ENCODE measurements at regions not wholly inside any gene's neighbourhood (a gene's known extent, or its start where the extent isn't known, plus 50 kb on each side); places are given as distances from the start of the nearest gene placed in this dataset.

DNA sequence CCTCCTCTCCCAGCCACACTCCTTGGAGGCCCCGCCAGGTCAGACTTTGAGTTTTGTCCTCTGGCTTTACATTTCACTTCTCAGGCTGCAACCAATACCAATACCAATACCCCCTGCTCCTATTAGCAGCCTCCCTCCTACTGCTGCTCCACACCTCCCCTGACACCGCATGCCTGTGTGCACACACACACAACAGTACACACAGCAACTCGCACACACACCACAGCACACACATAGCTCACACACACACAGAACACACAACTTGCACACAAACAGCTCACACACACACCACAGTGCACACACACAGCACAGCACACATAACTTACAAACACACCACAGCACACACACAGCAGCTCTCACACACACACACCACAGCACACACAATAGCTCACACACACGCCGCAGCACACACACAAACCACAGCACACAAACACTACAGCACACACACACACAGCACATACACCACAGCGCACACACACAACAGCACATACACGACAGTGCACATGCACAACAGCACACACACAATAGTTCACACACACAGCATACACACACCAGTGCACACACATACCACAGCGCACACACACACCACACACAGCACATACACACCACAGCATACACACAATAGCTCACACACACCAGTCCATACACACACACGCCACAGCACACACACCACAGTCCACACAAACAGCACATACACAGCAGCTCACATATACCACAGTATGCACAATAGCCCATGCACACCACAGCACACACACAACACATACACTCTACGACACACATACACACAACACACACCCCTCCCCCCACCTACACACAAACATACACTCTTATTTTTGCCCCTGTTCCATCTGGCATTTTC lies 204.7 kb downstream of the UACA start (continued):
- no peak for TF ChIP-seq BACH1 (IDR thresholded peaks at IDR 0.05; ENCODE audit: low read length)
- TF ChIP-seq SP4 (IDR thresholded peaks at IDR 0.05; ENCODE audit: low read length) = no peak
- TF ChIP-seq, protein P1, sequence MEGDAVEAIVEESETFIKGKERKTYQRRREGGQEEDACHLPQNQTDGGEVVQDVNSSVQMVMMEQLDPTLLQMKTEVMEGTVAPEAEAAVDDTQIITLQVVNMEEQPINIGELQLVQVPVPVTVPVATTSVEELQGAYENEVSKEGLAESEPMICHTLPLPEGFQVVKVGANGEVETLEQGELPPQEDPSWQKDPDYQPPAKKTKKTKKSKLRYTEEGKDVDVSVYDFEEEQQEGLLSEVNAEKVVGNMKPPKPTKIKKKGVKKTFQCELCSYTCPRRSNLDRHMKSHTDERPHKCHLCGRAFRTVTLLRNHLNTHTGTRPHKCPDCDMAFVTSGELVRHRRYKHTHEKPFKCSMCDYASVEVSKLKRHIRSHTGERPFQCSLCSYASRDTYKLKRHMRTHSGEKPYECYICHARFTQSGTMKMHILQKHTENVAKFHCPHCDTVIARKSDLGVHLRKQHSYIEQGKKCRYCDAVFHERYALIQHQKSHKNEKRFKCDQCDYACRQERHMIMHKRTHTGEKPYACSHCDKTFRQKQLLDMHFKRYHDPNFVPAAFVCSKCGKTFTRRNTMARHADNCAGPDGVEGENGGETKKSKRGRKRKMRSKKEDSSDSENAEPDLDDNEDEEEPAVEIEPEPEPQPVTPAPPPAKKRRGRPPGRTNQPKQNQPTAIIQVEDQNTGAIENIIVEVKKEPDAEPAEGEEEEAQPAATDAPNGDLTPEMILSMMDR (IDR thresholded peaks at IDR 0.05; ENCODE audit: control extremely low read depth in 1 of 3, insufficient read depth in 1 of 3, low read depth in 1 of 3, low read length in 3 of 3) = no peak
- TF ChIP-seq SRF (IDR thresholded peaks at IDR 0.05; ENCODE audit: low read depth, low read length) = no peak
- TF ChIP-seq PHF8 (conservative IDR thresholded peaks at IDR 0.05; ENCODE audit: low read depth, low read length) = no peak
- TF ChIP-seq RBBP5 (IDR thresholded peaks at IDR 0.05; ENCODE audit: borderline replicate concordance, low read depth, low read length) = no peak
- TF ChIP-seq EP300 (IDR thresholded peaks at IDR 0.05; ENCODE audit: borderline replicate concordance in 1 of 2, low read depth in 2 of 2, low read length in 2 of 2) = no peak
- TF ChIP-seq SIRT6 (IDR thresholded peaks at IDR 0.05; ENCODE audit: low read length) = no peak
- no peak for TF ChIP-seq CHD1 (IDR thresholded peaks at IDR 0.05; ENCODE audit: low read depth, low read length)

Measured in H1 (cell line).